H9 (cell line): ENCODE measurements at regions not wholly inside any gene's neighbourhood (a gene's known extent, or its start where the extent isn't known, plus 50 kb on each side); places are given as distances from the start of the nearest gene placed in this dataset.

Experiments used
- DNase-seq: peaks from one replicate; pipeline ENCODE4 v3.0.0-alpha.2; 2017
- H2AFZ ChIP-seq: one replicate; pipeline ENCODE4 v1.6.1; 2013; ENCODE audit warnings: mild to moderate bottlenecking, low read length, control low read depth, moderate library complexity
- H2AK5ac ChIP-seq: 2 replicates; pipeline ENCODE4 v1.6.1; 2013; ENCODE audit warnings: low read length, control low read depth, mixed read lengths; ENCODE audit not compliant: insufficient read length
- H2BK120ac ChIP-seq: one replicate; pipeline ENCODE4 v1.6.1; 2013; ENCODE audit warnings: low read depth, mild to moderate bottlenecking, low read length, control low read depth, inconsistent platforms; ENCODE audit not compliant: poor library complexity, severe bottlenecking
- H2BK12ac ChIP-seq: 2 replicates; pipeline ENCODE4 v1.6.1; 2013; ENCODE audit warnings: low read length, control low read depth, mixed read lengths, low read depth; ENCODE audit not compliant: insufficient read length
- H2BK15ac ChIP-seq: 2 replicates; pipeline ENCODE4 v1.6.1; 2013; ENCODE audit warnings: low read depth, low read length, control low read depth
- H2BK20ac ChIP-seq: one replicate; pipeline ENCODE4 v1.6.1; 2013; ENCODE audit warnings: low read depth, mild to moderate bottlenecking, low read length, control low read depth, inconsistent platforms; ENCODE audit not compliant: poor library complexity, severe bottlenecking
- H2BK5ac ChIP-seq: 2 replicates; pipeline ENCODE4 v1.6.1; 2013; ENCODE audit warnings: low read length, control low read depth, mixed read lengths; ENCODE audit not compliant: insufficient read length
- H3K14ac ChIP-seq: 2 replicates; pipeline ENCODE4 v1.6.1; 2013; ENCODE audit warnings: low read length, control low read depth; ENCODE audit not compliant: insufficient read depth
- H3K18ac ChIP-seq: 2 replicates; pipeline ENCODE4 v1.6.1; 2013; ENCODE audit warnings: low read depth, mild to moderate bottlenecking, mixed read lengths, low read length, control low read depth; ENCODE audit not compliant: insufficient read length
- H3K23ac ChIP-seq: 2 replicates; pipeline ENCODE4 v1.6.1; 2013; ENCODE audit warnings: low read length, control low read depth, mixed read lengths, low read depth; ENCODE audit not compliant: insufficient read length
- H3K23me2 ChIP-seq: 2 replicates; pipeline ENCODE4 v1.6.1; 2013; ENCODE audit warnings: low read depth, mild to moderate bottlenecking, mixed read lengths, low read length, control low read depth; ENCODE audit not compliant: insufficient read length, poor library complexity, severe bottlenecking
- H3K27ac ChIP-seq: 2 replicates; pipeline ENCODE4 v1.5.1; 2013; ENCODE audit warnings: low read length, control low read depth, mixed read lengths, low read depth; ENCODE audit not compliant: insufficient read length
- H3K27me3 ChIP-seq: 2 replicates; pipeline ENCODE4 v1.6.1; 2013; ENCODE audit warnings: low read length, control low read depth, inconsistent platforms; ENCODE audit not compliant: insufficient read depth
- H3K4ac ChIP-seq: 2 replicates; pipeline ENCODE4 v1.6.1; 2013; ENCODE audit warnings: low read depth, mild to moderate bottlenecking, control low read depth, inconsistent platforms, low read length, moderate library complexity
- H3K4me1 ChIP-seq: 2 replicates; pipeline ENCODE4 v1.6.1; 2013; ENCODE audit warnings: low read length, control low read depth, inconsistent platforms; ENCODE audit not compliant: insufficient read depth
- H3K4me2 ChIP-seq: 2 replicates; pipeline ENCODE4 v1.6.1; 2013; ENCODE audit warnings: low read length, control low read depth, mixed read lengths; ENCODE audit not compliant: insufficient read length, insufficient read depth
- H3K56ac ChIP-seq: 2 replicates; pipeline ENCODE4 v1.6.1; 2013; ENCODE audit warnings: low read depth, mild to moderate bottlenecking, mixed read lengths, low read length, control low read depth; ENCODE audit not compliant: insufficient read length
- H3K79me1 ChIP-seq: 2 replicates; pipeline ENCODE4 v1.6.1; 2013; ENCODE audit warnings: low read depth, mild to moderate bottlenecking, moderate library complexity, low read length, control low read depth, inconsistent platforms; ENCODE audit not compliant: insufficient read depth, poor library complexity, severe bottlenecking
- H3K79me2 ChIP-seq: 2 replicates; pipeline ENCODE4 v1.6.1; 2013; ENCODE audit warnings: low read length, control low read depth, inconsistent platforms; ENCODE audit not compliant: insufficient read depth
- H3K9ac ChIP-seq: 2 replicates; pipeline ENCODE4 v1.6.1; 2013; ENCODE audit warnings: low read length, control low read depth, mixed read lengths; ENCODE audit not compliant: insufficient read length; ENCODE audit errors: extremely low read depth
- H3K9me3 ChIP-seq: one replicate; pipeline ENCODE4 v1.6.1; 2013; ENCODE audit warnings: low read depth, low read length, inconsistent platforms; ENCODE audit not compliant: control insufficient read depth
- H3T11ph ChIP-seq: one replicate; pipeline ENCODE4 v1.6.1; 2013; ENCODE audit warnings: mild to moderate bottlenecking, low read length, control low read depth, inconsistent platforms
- H4K20me1 ChIP-seq: one replicate; pipeline ENCODE4 v1.6.1; 2013; ENCODE audit not compliant: control insufficient read depth, insufficient read length, insufficient read depth
- H4K5ac ChIP-seq: 2 replicates; pipeline ENCODE4 v1.6.1; 2013; ENCODE audit warnings: low read depth, mild to moderate bottlenecking, mixed read lengths, low read length, control low read depth; ENCODE audit not compliant: insufficient read length
- H4K8ac ChIP-seq: replicated peaks from 2 replicates; pipeline ENCODE4 v1.6.1; 2013; ENCODE audit warnings: low read length, control low read depth, mixed read lengths, low read depth; ENCODE audit not compliant: insufficient read length
- H4K91ac ChIP-seq: 2 replicates; pipeline ENCODE4 v1.6.1; 2013; ENCODE audit warnings: low read depth, mild to moderate bottlenecking, moderate library complexity, mixed read lengths, low read length, control low read depth; ENCODE audit not compliant: insufficient read length
- H3K27ac Mint-ChIP-seq, 3 experiments: 2 replicates in 2 of 3; 3 replicates in 1 of 3; pipeline ENCODE4 v1.8.0; 2020 to 2021; ENCODE audit warnings: mixed read lengths in 3 of 3, mild to moderate bottlenecking in 1 of 3, moderate library complexity in 1 of 3
- H3K27me3 Mint-ChIP-seq: 2 replicates; pipeline ENCODE4 v1.8.0; 2021; ENCODE audit warnings: low read depth, mild to moderate bottlenecking, moderate library complexity, mixed read lengths
- H3K36me3 Mint-ChIP-seq, 3 experiments: 2 replicates in 2 of 3; 3 replicates in 1 of 3; pipeline ENCODE4 v1.8.0; 2020 to 2021; ENCODE audit warnings: low read depth in 3 of 3, mixed read lengths in 3 of 3; ENCODE audit not compliant: insufficient read depth in 1 of 3
- H3K4me1 Mint-ChIP-seq, 2 experiments: 2 replicates each; pipeline ENCODE4 v1.8.0; 2020; ENCODE audit warnings: mixed read lengths in 2 of 2
- H3K4me3 Mint-ChIP-seq, 2 experiments: 2 replicates in 1 of 2; 3 replicates in 1 of 2; pipeline ENCODE4 v1.8.0; 2020 to 2021; ENCODE audit warnings: mild to moderate bottlenecking in 2 of 2, mixed read lengths in 2 of 2, moderate library complexity in 1 of 2
- H3K9me3 Mint-ChIP-seq, 2 experiments: 2 replicates in 1 of 2; 3 replicates in 1 of 2; pipeline ENCODE4 v1.8.0; 2020; ENCODE audit warnings: mild to moderate bottlenecking in 2 of 2, mixed read lengths in 2 of 2, moderate library complexity in 1 of 2
- CTCF ChIP-seq: fragments of 200-600 bp; sonication (generic); conservative IDR thresholded peaks from 3 replicates; pipeline ENCODE4 v1.8.0; 2021; ENCODE audit warnings: antibody characterized with exemption, mild to moderate bottlenecking
- WGBS: extraction: QIAGEN DNeasy Blood & Tissue Kit; methylation state at CpG from one replicate; pipeline ENCODE4 v1.1.7; 2013; ENCODE audit warnings: missing lambda C conversion rate, low lambda C conversion rate, mixed read lengths; ENCODE audit not compliant: insufficient read length; ENCODE audit errors: extremely low coverage; 5-methylcytosine and 5-hydroxymethylcytosine counted together

GRCh38 chr3:81080608-81081007 is 680.8 kb downstream of the GBE1 start:
- Histone ChIP-seq H3K56ac (no peak overlapping the region), H3K27ac (no peak overlapping the region), H2BK5ac (no peak overlapping the region), H3K23me2 (no peaks in the 10 kb centered on the region), H2BK20ac (no peak overlapping the region), H2AK5ac (no peak overlapping the region), H4K5ac (no peak overlapping the region), H3K79me1 (no peaks in the 10 kb centered on the region), H4K20me1 (no peaks in the 10 kb centered on the region), H3K18ac (no peak overlapping the region), H3K14ac (no peak overlapping the region), H4K8ac (no peak overlapping the region), H2AFZ (no peak overlapping the region), H3K9me3 (no peaks in the 10 kb centered on the region), H3K23ac (no peak overlapping the region), H3K79me2 (no peaks in the 10 kb centered on the region), H2BK15ac (no peak overlapping the region), H3K9ac (no peak overlapping the region), H2BK12ac (no peak overlapping the region), H3K4ac (no peak overlapping the region), H2BK120ac (no peak overlapping the region), H3K4me2 (no peak overlapping the region), H3K27me3 (no peaks in the 10 kb centered on the region), H4K91ac (no peak overlapping the region), H3K4me1 (no peaks in the 10 kb centered on the region), H3T11ph (no peak overlapping the region)
- Mint-ChIP-seq H3K4me1 (no peaks in the 10 kb centered on the region), H3K4me3 (no peak overlapping the region), H3K27ac (no peak overlapping the region; a peak in 1 of 7 replicates), H3K9me3 (peaks cover 0 to 6% of the 10 kb centered on the region in 2 experiments; a peak in 4 of 5 replicates), H3K27me3 (no peaks in the 10 kb centered on the region), H3K36me3 (no peaks in the 10 kb centered on the region; a peak in 1 of 7 replicates)
- TF ChIP-seq CTCF, result no peak
- no peak for DNase-seq
- WGBS, result no CpG with 5 or more reads among the region's 5 CpGs
